WTC11 (cell line): ENCODE measurements at regions not wholly inside any gene's neighbourhood (a gene's known extent, or its start where the extent isn't known, plus 50 kb on each side); places are given as distances from the start of the nearest gene placed in this dataset.

Experiments used
- ATAC-seq: fragments of 200-7000 bp; cut with Tn5 transposase; 2 replicates; pipeline ENCODE4 v1.10.0; 2021; ENCODE audit warnings: mild to moderate bottlenecking, moderate library complexity
- CTCF ChIA-PET: fragments of 300-600 bp; sonication (Branson Sonifier 250); formaldehyde crosslinking; loops from one replicate; lab custom pipeline; 2021; ENCODE audit warnings: antibody characterized with exemption; lab: Charles Lee
- POLR2A ChIA-PET: fragments of 350-600 bp; sonication (Branson Sonifier 250); formaldehyde crosslinking; loops from one replicate; lab custom pipeline; 2021; ENCODE audit warnings: antibody characterized with exemption; lab: Charles Lee
- DNase-seq: peaks from one replicate; pipeline ENCODE4 v3.0.0; 2021; ENCODE audit warnings: low spot score
- H3K27ac Mint-ChIP-seq: 2 replicates; pipeline ENCODE4 v1.8.0; 2021; ENCODE audit warnings: mixed read lengths
- H3K27me3 Mint-ChIP-seq: 2 replicates; pipeline ENCODE4 v1.8.0; 2021; ENCODE audit warnings: low read depth, mild to moderate bottlenecking, moderate library complexity, mixed read lengths
- H3K36me3 Mint-ChIP-seq: 2 replicates; pipeline ENCODE4 v1.8.0; 2021; ENCODE audit warnings: mixed read lengths
- H3K4me1 Mint-ChIP-seq: 2 replicates; pipeline ENCODE4 v1.8.0; 2022; ENCODE audit warnings: mixed read lengths
- H3K4me3 Mint-ChIP-seq: 2 replicates; pipeline ENCODE4 v1.8.0; 2021; ENCODE audit warnings: mild to moderate bottlenecking, moderate library complexity, mixed read lengths
- H3K9me3 Mint-ChIP-seq: 2 replicates; pipeline ENCODE4 v1.8.0; 2021; ENCODE audit warnings: mixed read lengths
- ATF2 ChIP-seq: sonication (generic); formaldehyde crosslinking; IDR thresholded peaks from 2 replicates; pipeline ENCODE4 v1.8.1; 2022; ENCODE audit warnings: low read depth, missing genetic modification reagents, borderline replicate concordance
- CBFB ChIP-seq: sonication (generic); formaldehyde crosslinking; IDR thresholded peaks from 2 replicates; pipeline ENCODE4 v1.8.1; 2022; ENCODE audit warnings: mild to moderate bottlenecking, low read depth, missing genetic modification reagents
- CTCF ChIP-seq: fragments of 200-600 bp; IDR thresholded peaks from 2 replicates; pipeline ENCODE4 v1.8.0; 2022; ENCODE audit warnings: antibody characterized with exemption
- FOXK1 ChIP-seq: sonication (generic); formaldehyde crosslinking; IDR thresholded peaks from 2 replicates; pipeline ENCODE4 v1.8.0; 2022; ENCODE audit warnings: mild to moderate bottlenecking, moderate library complexity, missing genetic modification reagents
- FOXP1 ChIP-seq: sonication (generic); formaldehyde crosslinking; IDR thresholded peaks from 2 replicates; pipeline ENCODE4 v1.8.0; 2022; ENCODE audit warnings: missing genetic modification reagents, mild to moderate bottlenecking, moderate library complexity, borderline replicate concordance
- PRRX2 ChIP-seq: fragments of 250-450 bp; sonication (Bioruptor Pico); IDR thresholded peaks from 2 replicates; pipeline ENCODE4 v1.8.0; 2021; ENCODE audit warnings: mild to moderate bottlenecking
- TP53 ChIP-seq: sonication (generic); formaldehyde crosslinking; IDR thresholded peaks from 2 replicates; pipeline ENCODE4 v1.8.1; 2023; ENCODE audit warnings: mild to moderate bottlenecking, missing genetic modification reagents
- ZBTB21 ChIP-seq: sonication (generic); formaldehyde crosslinking; IDR thresholded peaks from 2 replicates; pipeline ENCODE4 v1.8.1; 2023; ENCODE audit warnings: mild to moderate bottlenecking, missing genetic modification reagents, borderline replicate concordance
- ZMAT4 ChIP-seq: fragments of 250-450 bp; sonication (Bioruptor Pico); IDR thresholded peaks from 2 replicates; pipeline ENCODE4 v1.9.0; 2021; ENCODE audit warnings: mild to moderate bottlenecking
- ZNF219 ChIP-seq: sonication (generic); formaldehyde crosslinking; IDR thresholded peaks from 2 replicates; pipeline ENCODE4 v1.8.0; 2023; ENCODE audit warnings: missing genetic modification reagents, mild to moderate bottlenecking, borderline replicate concordance
- ZNF263 ChIP-seq: sonication (generic); formaldehyde crosslinking; IDR thresholded peaks from 2 replicates; pipeline ENCODE4 v1.8.1; 2022; ENCODE audit warnings: low read depth, mild to moderate bottlenecking, moderate library complexity, missing genetic modification reagents
- ZNF317 ChIP-seq: sonication (generic); formaldehyde crosslinking; IDR thresholded peaks from 2 replicates; pipeline ENCODE4 v1.8.1; 2023; ENCODE audit warnings: low read depth, mild to moderate bottlenecking, moderate library complexity, missing genetic modification reagents, borderline replicate concordance
- ZSCAN18 ChIP-seq: fragments of 250-450 bp; sonication (Bioruptor Pico); IDR thresholded peaks from 2 replicates; pipeline ENCODE4 v2.1.2; 2022; ENCODE audit warnings: mild to moderate bottlenecking, moderate library complexity
- TF ChIP-seq, protein P1 (sequence below): sonication (generic); formaldehyde crosslinking; IDR thresholded peaks from 2 replicates; pipeline ENCODE4 v1.8.1; 2022; ENCODE audit warnings: missing genetic modification reagents, borderline replicate concordance
- TF ChIP-seq, protein P2 (sequence below): fragments of 250-450 bp; sonication (Bioruptor Pico); IDR thresholded peaks from 2 replicates; pipeline ENCODE4 v1.9.0; 2021; ENCODE audit warnings: moderate library complexity, mild to moderate bottlenecking, inconsistent platforms, borderline replicate concordance
- TF ChIP-seq, protein P3 (sequence below): sonication (generic); formaldehyde crosslinking; conservative IDR thresholded peaks from 2 replicates; pipeline ENCODE4 v1.8.1; 2023; ENCODE audit warnings: mild to moderate bottlenecking, low read depth, missing genetic modification reagents, moderate library complexity
- TF ChIP-seq, protein P4 (sequence below): fragments of 250-450 bp; sonication (Bioruptor Pico); IDR thresholded peaks from 2 replicates; pipeline ENCODE4 v1.9.0; 2021; ENCODE audit warnings: mild to moderate bottlenecking
- TF ChIP-seq, protein P5 (sequence below): sonication (generic); formaldehyde crosslinking; IDR thresholded peaks from 2 replicates; pipeline ENCODE4 v1.8.1; 2022; ENCODE audit warnings: low read depth, mild to moderate bottlenecking, moderate library complexity, missing genetic modification reagents, borderline replicate concordance

- POLR2A ChIA-PET, result no interaction called here
- ATAC-seq (no peak), DNase-seq (no peak)
- Mint-ChIP-seq H3K36me3 (peaks cover 33% of the 10 kb centered on the region), H3K4me1 (peaks cover 12% of the 10 kb centered on the region), H3K27ac (no peak overlapping the region), H3K27me3 (peaks cover 30% of the 10 kb centered on the region), H3K9me3 (peaks cover 51% of the 10 kb centered on the region), H3K4me3 (no peak overlapping the region)
- CTCF ChIA-PET, result no interaction called here
- TF ChIP-seq ZSCAN18 (CRISPR knock-in tag) (no peak), ZNF263 (CRISPR knock-in tag) (no peak), TP53 (CRISPR knock-in tag) (no peak), ZNF219 (CRISPR knock-in tag) (no peak), FOXP1 (CRISPR knock-in tag) (no peak)
- TF ChIP-seq, protein P1, sequence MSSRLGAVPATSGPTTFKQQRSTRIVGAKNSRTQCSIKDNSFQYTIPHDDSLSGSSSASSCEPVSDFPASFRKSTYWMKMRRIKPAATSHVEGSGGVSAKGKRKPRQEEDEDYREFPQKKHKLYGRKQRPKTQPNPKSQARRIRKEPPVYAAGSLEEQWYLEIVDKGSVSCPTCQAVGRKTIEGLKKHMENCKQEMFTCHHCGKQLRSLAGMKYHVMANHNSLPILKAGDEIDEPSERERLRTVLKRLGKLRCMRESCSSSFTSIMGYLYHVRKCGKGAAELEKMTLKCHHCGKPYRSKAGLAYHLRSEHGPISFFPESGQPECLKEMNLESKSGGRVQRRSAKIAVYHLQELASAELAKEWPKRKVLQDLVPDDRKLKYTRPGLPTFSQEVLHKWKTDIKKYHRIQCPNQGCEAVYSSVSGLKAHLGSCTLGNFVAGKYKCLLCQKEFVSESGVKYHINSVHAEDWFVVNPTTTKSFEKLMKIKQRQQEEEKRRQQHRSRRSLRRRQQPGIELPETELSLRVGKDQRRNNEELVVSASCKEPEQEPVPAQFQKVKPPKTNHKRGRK (CRISPR knock-in tag), result no peak
- TF ChIP-seq, protein P2, sequence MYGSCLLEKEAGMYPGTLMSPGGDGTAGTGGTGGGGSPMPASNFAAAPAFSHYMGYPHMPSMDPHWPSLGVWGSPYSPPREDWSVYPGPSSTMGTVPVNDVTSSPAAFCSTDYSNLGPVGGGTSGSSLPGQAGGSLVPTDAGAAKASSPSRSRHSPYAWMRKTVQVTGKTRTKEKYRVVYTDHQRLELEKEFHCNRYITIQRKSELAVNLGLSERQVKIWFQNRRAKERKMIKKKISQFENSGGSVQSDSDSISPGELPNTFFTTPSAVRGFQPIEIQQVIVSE (CRISPR knock-in tag), result no peak
- TF ChIP-seq, protein P3, sequence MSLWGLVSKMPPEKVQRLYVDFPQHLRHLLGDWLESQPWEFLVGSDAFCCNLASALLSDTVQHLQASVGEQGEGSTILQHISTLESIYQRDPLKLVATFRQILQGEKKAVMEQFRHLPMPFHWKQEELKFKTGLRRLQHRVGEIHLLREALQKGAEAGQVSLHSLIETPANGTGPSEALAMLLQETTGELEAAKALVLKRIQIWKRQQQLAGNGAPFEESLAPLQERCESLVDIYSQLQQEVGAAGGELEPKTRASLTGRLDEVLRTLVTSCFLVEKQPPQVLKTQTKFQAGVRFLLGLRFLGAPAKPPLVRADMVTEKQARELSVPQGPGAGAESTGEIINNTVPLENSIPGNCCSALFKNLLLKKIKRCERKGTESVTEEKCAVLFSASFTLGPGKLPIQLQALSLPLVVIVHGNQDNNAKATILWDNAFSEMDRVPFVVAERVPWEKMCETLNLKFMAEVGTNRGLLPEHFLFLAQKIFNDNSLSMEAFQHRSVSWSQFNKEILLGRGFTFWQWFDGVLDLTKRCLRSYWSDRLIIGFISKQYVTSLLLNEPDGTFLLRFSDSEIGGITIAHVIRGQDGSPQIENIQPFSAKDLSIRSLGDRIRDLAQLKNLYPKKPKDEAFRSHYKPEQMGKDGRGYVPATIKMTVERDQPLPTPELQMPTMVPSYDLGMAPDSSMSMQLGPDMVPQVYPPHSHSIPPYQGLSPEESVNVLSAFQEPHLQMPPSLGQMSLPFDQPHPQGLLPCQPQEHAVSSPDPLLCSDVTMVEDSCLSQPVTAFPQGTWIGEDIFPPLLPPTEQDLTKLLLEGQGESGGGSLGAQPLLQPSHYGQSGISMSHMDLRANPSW, result no peak
These were observed 51.8 kb downstream of the ASCL4 start for GRCh38 chr12:107826276-107826675.

GRCh38 chr12:107829271-107829670 lies 54.8 kb downstream of the ASCL4 start:
- H3K36me3 Mint-ChIP-seq, result peaks cover 33% of the 10 kb centered on the region
- ChIA-PET CTCF (no interaction called here), POLR2A (no interaction called here)
- H3K27ac Mint-ChIP-seq, result no peak overlapping the region
- ATAC-seq (no peak), DNase-seq (no peak)
- peaks cover 24% of the 10 kb centered on the region for H3K27me3 Mint-ChIP-seq
- peaks cover 10% of the 10 kb centered on the region for H3K4me1 Mint-ChIP-seq
- no peak overlapping the region for H3K4me3 Mint-ChIP-seq
- peaks cover 45% of the 10 kb centered on the region for H3K9me3 Mint-ChIP-seq
- TF ChIP-seq FOXK1 (CRISPR knock-in tag) (no peak), PRRX2 (CRISPR knock-in tag) (no peak), CBFB (CRISPR knock-in tag) (no peak), ZBTB21 (CRISPR knock-in tag) (no peak), ZMAT4 (no peak), ATF2 (no peak), ZNF317 (CRISPR knock-in tag) (no peak), CTCF (no peak), ZSCAN18 (CRISPR knock-in tag) (no peak)
- TF ChIP-seq, protein P4, sequence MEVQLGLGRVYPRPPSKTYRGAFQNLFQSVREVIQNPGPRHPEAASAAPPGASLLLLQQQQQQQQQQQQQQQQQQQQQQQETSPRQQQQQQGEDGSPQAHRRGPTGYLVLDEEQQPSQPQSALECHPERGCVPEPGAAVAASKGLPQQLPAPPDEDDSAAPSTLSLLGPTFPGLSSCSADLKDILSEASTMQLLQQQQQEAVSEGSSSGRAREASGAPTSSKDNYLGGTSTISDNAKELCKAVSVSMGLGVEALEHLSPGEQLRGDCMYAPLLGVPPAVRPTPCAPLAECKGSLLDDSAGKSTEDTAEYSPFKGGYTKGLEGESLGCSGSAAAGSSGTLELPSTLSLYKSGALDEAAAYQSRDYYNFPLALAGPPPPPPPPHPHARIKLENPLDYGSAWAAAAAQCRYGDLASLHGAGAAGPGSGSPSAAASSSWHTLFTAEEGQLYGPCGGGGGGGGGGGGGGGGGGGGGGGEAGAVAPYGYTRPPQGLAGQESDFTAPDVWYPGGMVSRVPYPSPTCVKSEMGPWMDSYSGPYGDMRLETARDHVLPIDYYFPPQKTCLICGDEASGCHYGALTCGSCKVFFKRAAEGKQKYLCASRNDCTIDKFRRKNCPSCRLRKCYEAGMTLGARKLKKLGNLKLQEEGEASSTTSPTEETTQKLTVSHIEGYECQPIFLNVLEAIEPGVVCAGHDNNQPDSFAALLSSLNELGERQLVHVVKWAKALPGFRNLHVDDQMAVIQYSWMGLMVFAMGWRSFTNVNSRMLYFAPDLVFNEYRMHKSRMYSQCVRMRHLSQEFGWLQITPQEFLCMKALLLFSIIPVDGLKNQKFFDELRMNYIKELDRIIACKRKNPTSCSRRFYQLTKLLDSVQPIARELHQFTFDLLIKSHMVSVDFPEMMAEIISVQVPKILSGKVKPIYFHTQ, result no peak
- TF ChIP-seq, protein P5, sequence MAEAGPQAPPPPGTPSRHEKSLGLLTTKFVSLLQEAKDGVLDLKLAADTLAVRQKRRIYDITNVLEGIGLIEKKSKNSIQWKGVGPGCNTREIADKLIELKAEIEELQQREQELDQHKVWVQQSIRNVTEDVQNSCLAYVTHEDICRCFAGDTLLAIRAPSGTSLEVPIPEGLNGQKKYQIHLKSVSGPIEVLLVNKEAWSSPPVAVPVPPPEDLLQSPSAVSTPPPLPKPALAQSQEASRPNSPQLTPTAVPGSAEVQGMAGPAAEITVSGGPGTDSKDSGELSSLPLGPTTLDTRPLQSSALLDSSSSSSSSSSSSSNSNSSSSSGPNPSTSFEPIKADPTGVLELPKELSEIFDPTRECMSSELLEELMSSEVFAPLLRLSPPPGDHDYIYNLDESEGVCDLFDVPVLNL (CRISPR knock-in tag), result no peak
